Adipocyte (in vitro differentiated cells): ENCODE measurements at regions not wholly inside any gene's neighbourhood (a gene's known extent, or its start where the extent isn't known, plus 50 kb on each side); places are given as distances from the start of the nearest gene placed in this dataset.

Source experiments
- DNase-seq: peaks from one replicate; pipeline ENCODE4 v3.0.0-alpha.2; 2015; ENCODE audit warnings: low read depth
- H3K27me3 ChIP-seq: replicated peaks from 2 replicates; pipeline ENCODE4 v1.7.0; 2013; ENCODE audit warnings: mild to moderate bottlenecking, low read length, moderate library complexity; ENCODE audit not compliant: control insufficient read depth, insufficient read depth
- H3K36me3 ChIP-seq: 2 replicates; pipeline ENCODE4 v1.7.0; 2013; ENCODE audit warnings: low read length, mild to moderate bottlenecking, moderate library complexity; ENCODE audit not compliant: control insufficient read depth, insufficient read depth, severe bottlenecking
- H3K4me1 ChIP-seq: 2 replicates; pipeline ENCODE4 v1.7.0; 2013; ENCODE audit warnings: mild to moderate bottlenecking, low read length, moderate library complexity; ENCODE audit not compliant: control insufficient read depth, insufficient read depth
- H3K4me3 ChIP-seq: 2 replicates; pipeline ENCODE4 v1.7.0; 2013; ENCODE audit warnings: mild to moderate bottlenecking, low read length, moderate library complexity
- H3K9ac ChIP-seq: 2 replicates; pipeline ENCODE4 v1.7.0; 2013; ENCODE audit warnings: mild to moderate bottlenecking, low read length, moderate library complexity
- H3K9me3 ChIP-seq: 2 replicates; pipeline ENCODE4 v1.7.0; 2013; ENCODE audit warnings: mild to moderate bottlenecking, low read length, moderate library complexity; ENCODE audit not compliant: control insufficient read depth

- Histone ChIP-seq H3K9me3 (no peaks in the 10 kb centered on the region), H3K4me1 (peaks cover 11% of the 10 kb centered on the region), H3K4me3 (no peak overlapping the region), H3K27me3 (no peaks in the 10 kb centered on the region), H3K9ac (no peak overlapping the region), H3K36me3 (no peaks in the 10 kb centered on the region)
- DNase-seq = no peak
Observed at GRCh38 chr11:128058580-128059208, 528.7 kb downstream of the ETS1 start.

- no peak for DNase-seq
- Histone ChIP-seq H3K4me3 (no peak overlapping the region), H3K9ac (no peak overlapping the region), H3K4me1 (peaks cover 18% of the 10 kb centered on the region), H3K27me3 (no peaks in the 10 kb centered on the region), H3K9me3 (no peaks in the 10 kb centered on the region), H3K36me3 (no peaks in the 10 kb centered on the region)
Observed at GRCh38 chr11:128057786-128058395, 529.5 kb downstream of the ETS1 start.

DNA sequence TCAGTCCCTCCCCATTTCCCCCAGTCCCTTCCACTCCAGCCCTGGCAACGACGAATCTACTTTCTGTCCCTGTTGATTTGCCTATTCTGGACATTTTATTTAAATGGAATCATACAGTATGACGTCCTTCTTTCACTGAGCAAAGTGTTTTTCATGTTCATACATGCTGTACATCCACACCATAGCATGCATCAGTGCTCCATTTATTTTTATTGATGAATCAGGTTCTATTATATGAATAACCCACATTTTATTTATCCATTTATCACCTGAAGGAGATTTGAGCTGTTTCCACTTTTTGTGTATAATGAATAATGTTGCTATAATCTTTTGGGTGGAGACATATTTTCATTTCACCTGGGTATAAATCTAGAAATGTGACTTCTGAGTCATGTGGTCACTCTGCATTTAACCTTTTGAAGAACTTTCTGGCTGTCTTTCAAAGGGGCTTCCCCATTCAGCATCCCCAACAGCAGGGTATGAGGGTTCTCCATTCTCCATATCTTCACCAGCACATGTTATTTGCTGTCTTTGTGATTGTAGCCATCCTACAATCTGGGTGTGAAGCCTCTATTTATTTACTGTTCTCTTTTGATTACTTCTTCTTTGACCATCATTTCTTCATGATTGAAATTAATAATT is 531.7 kb downstream of the ETS1 start:
- Histone ChIP-seq H3K9me3 (no peaks in the 10 kb centered on the region), H3K4me1 (peaks cover 26% of the 10 kb centered on the region)
- DNase-seq = no peak

DNA sequence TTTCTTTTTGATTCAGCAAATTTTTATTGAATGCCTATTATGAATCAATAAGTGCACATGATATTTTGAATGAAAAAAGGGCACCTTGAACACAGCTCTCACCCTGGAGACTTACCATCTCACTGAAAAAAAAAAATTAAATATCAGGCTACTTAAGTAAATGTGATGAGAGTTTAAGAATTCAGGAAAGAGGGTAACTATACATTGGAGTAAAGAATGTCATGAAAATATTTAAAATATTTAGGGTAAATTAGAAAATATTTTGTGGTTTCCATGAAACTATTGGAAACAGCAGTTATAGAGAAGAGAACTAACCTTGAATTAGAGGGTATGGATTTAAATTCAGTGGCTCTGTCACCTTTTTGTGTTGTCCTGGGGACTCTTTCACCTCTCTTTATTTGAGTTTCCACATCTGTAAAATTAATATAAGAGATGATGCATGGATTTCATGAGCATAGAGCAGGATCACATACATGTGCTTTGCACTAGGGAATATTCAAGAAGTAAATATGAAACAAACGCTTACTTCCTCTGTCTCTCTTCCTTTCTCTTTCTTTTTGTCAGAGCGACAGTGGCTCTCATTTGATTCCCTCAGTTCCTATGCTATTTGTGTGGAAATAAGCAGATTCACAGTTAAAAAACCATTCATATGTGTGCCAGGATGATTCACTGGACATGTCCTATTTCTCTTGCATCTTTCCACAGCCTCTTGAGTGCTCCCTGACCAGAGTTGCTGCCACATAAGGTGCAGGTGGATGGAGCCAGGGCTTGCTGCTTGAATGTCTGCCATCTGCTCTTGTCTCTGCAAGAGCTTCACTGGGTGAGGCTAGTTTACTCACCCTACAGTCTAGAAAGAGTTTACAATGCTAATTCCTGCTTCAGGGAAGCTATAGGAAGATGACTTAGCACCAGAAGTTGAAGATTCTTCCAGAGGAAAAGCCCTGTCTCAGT is 533.1 kb downstream of the ETS1 start:
- peak; percentile 28 for DNase-seq
- Histone ChIP-seq H3K4me1 (peaks cover 26% of the 10 kb centered on the region), H3K4me3 (no peak overlapping the region), H3K9ac (no peak overlapping the region), H3K27me3 (no peaks in the 10 kb centered on the region), H3K36me3 (no peaks in the 10 kb centered on the region), H3K9me3 (no peaks in the 10 kb centered on the region)

More for the DNA sequence above, 531.7 kb downstream of the ETS1 start:
- H3K9ac ChIP-seq = no peak overlapping the region
- no peaks in the 10 kb centered on the region for H3K27me3 ChIP-seq
- no peak overlapping the region for H3K4me3 ChIP-seq
- H3K36me3 ChIP-seq = no peaks in the 10 kb centered on the region

GRCh38 chr11:128052912-128053641 is 534.3 kb downstream of the ETS1 start:
- Histone ChIP-seq H3K4me3 (no peak overlapping the region), H3K9me3 (no peaks in the 10 kb centered on the region), H3K4me1 (peaks cover 22% of the 10 kb centered on the region), H3K27me3 (no peaks in the 10 kb centered on the region), H3K9ac (no peak overlapping the region), H3K36me3 (no peaks in the 10 kb centered on the region)
- peak; percentile 79 for DNase-seq

DNA sequence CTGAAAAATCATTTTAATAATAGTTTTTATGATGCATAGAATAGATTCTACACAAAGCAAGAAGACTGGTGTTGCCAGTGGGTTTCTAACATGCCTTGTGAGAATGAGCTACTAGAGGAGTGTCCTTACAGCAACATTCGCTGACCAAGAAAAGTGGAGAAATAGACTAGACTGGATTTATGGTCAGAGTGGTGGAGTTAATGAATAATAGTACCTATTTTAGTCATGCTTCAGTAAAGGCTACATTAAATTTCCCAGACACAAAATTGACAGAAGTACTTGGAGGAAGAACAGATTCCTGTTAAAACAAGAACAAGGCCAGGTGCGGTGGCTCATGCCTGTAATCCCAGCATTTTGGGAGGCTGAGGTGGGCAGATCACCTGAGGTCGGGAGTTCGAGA is 539.2 kb downstream of the ETS1 start:
- no peak for DNase-seq
- Histone ChIP-seq H3K4me1 (peaks cover 29% of the 10 kb centered on the region), H3K36me3 (no peaks in the 10 kb centered on the region), H3K27me3 (no peaks in the 10 kb centered on the region), H3K9me3 (peaks cover 9% of the 10 kb centered on the region), H3K9ac (no peak overlapping the region), H3K4me3 (no peak overlapping the region)

DNA sequence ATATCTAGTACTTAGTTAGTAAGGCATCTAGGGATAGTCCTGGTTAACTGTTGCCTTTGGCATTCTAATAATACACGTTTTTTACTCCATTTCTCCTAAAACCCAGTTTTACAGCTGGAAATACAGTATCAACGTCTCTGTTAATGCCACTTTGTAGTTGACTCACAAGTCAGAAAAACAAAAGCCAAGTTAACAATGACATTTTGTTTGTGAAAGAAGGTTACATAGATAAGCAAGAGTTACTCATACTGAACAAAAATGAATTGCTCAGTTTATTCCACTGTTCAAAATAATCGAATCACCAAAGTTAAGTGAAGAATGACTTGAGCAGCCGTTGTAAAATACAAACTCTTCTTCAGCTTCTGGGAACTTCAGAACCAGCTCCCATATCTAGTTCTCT is 540.3 kb downstream of the ETS1 start:
- Histone ChIP-seq H3K9ac (no peak overlapping the region), H3K27me3 (no peaks in the 10 kb centered on the region), H3K9me3 (peaks cover 9% of the 10 kb centered on the region), H3K4me3 (no peak overlapping the region), H3K4me1 (peaks cover 19% of the 10 kb centered on the region), H3K36me3 (no peaks in the 10 kb centered on the region)
- no peak for DNase-seq

DNA sequence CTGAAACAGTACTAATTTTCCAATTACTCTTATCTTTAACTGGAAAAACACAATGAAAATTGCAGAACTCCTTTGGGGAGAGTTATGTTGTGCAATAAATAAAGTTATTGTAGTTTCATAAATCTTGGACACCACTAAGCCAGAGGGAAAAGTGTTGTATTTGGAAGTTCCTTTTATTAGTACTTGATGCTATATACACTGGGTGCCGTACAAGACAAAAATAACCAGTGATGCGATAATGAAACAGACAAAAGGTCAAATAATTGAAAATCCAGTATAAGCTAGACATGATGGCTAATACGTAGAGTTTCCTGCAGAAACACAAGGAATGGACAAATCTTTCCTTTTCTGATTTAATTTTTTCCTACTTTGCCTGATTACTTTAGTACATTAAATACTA is 541.1 kb downstream of the ETS1 start:
- Histone ChIP-seq H3K27me3 (no peaks in the 10 kb centered on the region), H3K4me3 (peak overlapping the region; percentile 5), H3K9me3 (peaks cover 9% of the 10 kb centered on the region)

DNA sequence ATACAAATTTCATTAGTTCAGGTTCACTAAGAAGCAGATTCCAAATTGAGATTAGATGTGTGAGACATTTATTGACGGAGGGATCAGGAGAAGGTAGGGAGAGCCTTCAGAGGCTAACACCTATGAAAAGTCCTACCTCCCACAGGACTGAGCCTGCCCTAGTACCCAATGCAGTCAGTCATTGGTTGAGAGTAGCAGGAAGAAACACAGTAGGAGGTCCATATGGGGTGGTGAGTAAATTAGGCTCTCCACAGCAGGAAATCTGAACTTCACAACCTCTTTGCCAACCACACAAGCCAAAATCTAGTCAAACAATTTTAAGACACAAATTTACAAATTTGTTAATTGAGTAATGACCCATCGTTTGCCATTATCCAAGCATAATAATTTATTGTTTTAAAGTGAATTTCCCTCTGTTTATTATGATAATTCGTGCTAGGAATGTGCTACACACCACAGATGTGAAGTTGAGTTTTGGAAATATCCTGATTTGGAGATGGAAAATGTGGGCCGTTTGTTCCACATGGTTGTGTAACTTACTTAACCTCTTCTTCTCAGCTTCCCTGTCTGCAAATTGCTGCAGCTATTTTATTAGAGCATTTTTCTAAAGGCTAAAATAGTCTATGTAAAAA is 542.1 kb downstream of the ETS1 start:
- H3K27me3 ChIP-seq = no peaks in the 10 kb centered on the region
- peaks cover 30% of the 10 kb centered on the region for H3K4me1 ChIP-seq
- DNase-seq = no peak
- H3K9ac ChIP-seq = no peak overlapping the region
- H3K36me3 ChIP-seq = no peaks in the 10 kb centered on the region
- no peak overlapping the region for H3K4me3 ChIP-seq
- peaks cover 9% of the 10 kb centered on the region for H3K9me3 ChIP-seq

More for the DNA sequence above, 541.1 kb downstream of the ETS1 start:
- no peak for DNase-seq
- Histone ChIP-seq H3K9ac (no peak overlapping the region), H3K36me3 (no peaks in the 10 kb centered on the region), H3K4me1 (peaks cover 20% of the 10 kb centered on the region)

GRCh38 chr11:128042290-128042751 is 545.0 kb downstream of the ETS1 start:
- Histone ChIP-seq H3K9ac (no peak overlapping the region), H3K36me3 (no peaks in the 10 kb centered on the region), H3K4me1 (peaks cover 46% of the 10 kb centered on the region), H3K4me3 (no peak overlapping the region), H3K27me3 (no peaks in the 10 kb centered on the region), H3K9me3 (peaks cover 9% of the 10 kb centered on the region)
- DNase-seq = no peak
